Uterus (tissue), 3 donors: ENCODE measurements at regions not wholly inside any gene's neighbourhood (a gene's known extent, or its start where the extent isn't known, plus 50 kb on each side); places are given as distances from the start of the nearest gene placed in this dataset.

ENCODE experiments used
- DNase-seq, 2 donors: peaks; one replicate each; pipeline ENCODE4 v3.0.0-alpha.2; 2019 to 2020
- H3K27ac ChIP-seq, 2 donors: fragments of 200-600 bp; sonication (generic); 1 replicate in 1 of 2; 2 replicates in 1 of 2; pipeline ENCODE4 v1.5.1; 2016 to 2018
- H3K27me3 ChIP-seq, 2 donors: fragments of 200-600 bp; sonication (generic); one replicate each; pipeline ENCODE4 v1.5.1; 2018 to 2019; ENCODE audit warnings: control low read depth in 1 of 2
- H3K36me3 ChIP-seq, 2 donors: fragments of 200-600 bp; sonication (generic); one replicate each; pipeline ENCODE4 v1.5.1; 2019; ENCODE audit warnings: control low read depth in 1 of 2
- H3K4me1 ChIP-seq, 2 donors: fragments of 200-600 bp; sonication (generic); one replicate each; pipeline ENCODE4 v1.5.1; 2018 to 2019; ENCODE audit warnings: control low read depth in 1 of 2
- H3K4me3 ChIP-seq, 2 donors: fragments of 200-600 bp; sonication (generic); 1 replicate in 1 of 2; 2 replicates in 1 of 2; pipeline ENCODE4 v1.5.1; 2018 to 2019; ENCODE audit warnings: mild to moderate bottlenecking in 1 of 2
- H3K9me3 ChIP-seq, 2 donors: fragments of 200-600 bp; sonication (generic); one replicate each; pipeline ENCODE4 v1.5.1; 2019; ENCODE audit warnings: control low read depth in 1 of 2
- POLR2A ChIP-seq, 2 donors: fragments of 450-650 bp; IDR thresholded peaks; one replicate each; pipeline ENCODE4 v1.6.1; 2016; ENCODE audit warnings: antibody characterized with exemption in 2 of 2, mild to moderate bottlenecking in 1 of 2, moderate library complexity in 1 of 2
- intact Hi-C: fragments of 100-400 bp; cut with DNase I; formaldehyde crosslinking; loops from one replicate; pipeline ENCODE4 v1.15.1; 2023; ENCODE audit warnings: low total_unique reads
- TF ChIP-seq, protein P1 (sequence below), 4 experiments: fragments of 200-600 bp in 2 of 4; fragments of 450-650 bp in 2 of 4; sonication (generic) in 2 of 4; IDR thresholded peaks; one replicate each; pipeline ENCODE4 v1.5.1; 2016 to 2019; ENCODE audit warnings: antibody characterized with exemption in 4 of 4, mild to moderate bottlenecking in 2 of 4, moderate library complexity in 1 of 4
- donor health status: DM: yes; HTN: yes; CAD: no.

DNA sequence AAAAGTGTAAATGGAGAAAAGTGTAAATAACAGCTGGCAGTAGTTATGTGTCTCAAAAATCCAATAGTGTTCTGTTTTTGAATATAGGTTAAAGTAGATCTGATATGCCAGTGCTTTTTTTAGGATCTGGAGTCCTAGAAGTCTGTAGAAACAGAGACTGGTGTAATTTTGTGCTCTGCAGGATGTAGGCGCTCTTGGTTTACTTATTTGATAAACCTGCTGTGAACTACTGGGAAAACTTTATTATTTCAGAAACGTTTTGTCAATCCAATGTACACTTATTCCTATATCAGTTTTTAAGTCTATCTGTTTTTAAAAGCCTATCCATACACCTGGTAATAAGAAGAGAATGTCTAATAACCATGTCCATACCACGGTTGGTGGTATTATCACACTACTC lies 530.8 kb upstream of the ZNF804A start:
- intact Hi-C loops: no loop called here
- no peaks in the 10 kb centered on the region for H3K4me1 ChIP-seq
- no peaks in the 10 kb centered on the region for H3K9me3 ChIP-seq
- H3K27me3 ChIP-seq: no peaks in the 10 kb centered on the region
- no peaks in the 10 kb centered on the region for H3K36me3 ChIP-seq
- no peak overlapping the region for H3K27ac ChIP-seq
- H3K4me3 ChIP-seq: no peak overlapping the region
- no peak for TF ChIP-seq POLR2A (IDR thresholded peaks at IDR 0.05)
- TF ChIP-seq, protein P1, sequence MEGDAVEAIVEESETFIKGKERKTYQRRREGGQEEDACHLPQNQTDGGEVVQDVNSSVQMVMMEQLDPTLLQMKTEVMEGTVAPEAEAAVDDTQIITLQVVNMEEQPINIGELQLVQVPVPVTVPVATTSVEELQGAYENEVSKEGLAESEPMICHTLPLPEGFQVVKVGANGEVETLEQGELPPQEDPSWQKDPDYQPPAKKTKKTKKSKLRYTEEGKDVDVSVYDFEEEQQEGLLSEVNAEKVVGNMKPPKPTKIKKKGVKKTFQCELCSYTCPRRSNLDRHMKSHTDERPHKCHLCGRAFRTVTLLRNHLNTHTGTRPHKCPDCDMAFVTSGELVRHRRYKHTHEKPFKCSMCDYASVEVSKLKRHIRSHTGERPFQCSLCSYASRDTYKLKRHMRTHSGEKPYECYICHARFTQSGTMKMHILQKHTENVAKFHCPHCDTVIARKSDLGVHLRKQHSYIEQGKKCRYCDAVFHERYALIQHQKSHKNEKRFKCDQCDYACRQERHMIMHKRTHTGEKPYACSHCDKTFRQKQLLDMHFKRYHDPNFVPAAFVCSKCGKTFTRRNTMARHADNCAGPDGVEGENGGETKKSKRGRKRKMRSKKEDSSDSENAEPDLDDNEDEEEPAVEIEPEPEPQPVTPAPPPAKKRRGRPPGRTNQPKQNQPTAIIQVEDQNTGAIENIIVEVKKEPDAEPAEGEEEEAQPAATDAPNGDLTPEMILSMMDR (IDR thresholded peaks at IDR 0.05): no peak
- DNase-seq: no peak

DNA sequence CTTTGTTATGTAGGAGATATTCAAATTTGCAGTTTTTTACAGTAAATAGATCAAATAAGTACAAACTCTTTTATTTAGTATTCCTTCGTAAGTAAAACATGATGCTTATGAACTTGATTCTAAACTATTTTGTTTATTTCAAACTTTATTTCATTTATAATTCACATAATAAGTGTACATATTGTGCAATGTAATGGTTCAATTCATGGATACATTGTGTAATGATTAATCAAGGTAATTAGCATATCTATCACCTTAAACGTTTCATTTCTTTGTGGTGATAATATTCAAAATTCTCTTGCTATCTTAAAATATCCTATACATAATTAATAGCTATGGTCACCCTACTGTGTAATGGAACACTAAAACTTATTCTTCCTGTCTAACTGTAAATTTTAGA lies 525.9 kb upstream of the ZNF804A start:
- Histone ChIP-seq H3K4me1 (no peaks in the 10 kb centered on the region), H3K36me3 (no peaks in the 10 kb centered on the region), H3K27ac (no peak overlapping the region), H3K27me3 (no peaks in the 10 kb centered on the region), H3K9me3 (no peaks in the 10 kb centered on the region), H3K4me3 (no peak overlapping the region)
- DNase-seq: no peak
- intact Hi-C loops: no loop called here
- TF ChIP-seq POLR2A (IDR thresholded peaks at IDR 0.05): no peak
- TF ChIP-seq, protein P1 (IDR thresholded peaks at IDR 0.05): no peak

DNA sequence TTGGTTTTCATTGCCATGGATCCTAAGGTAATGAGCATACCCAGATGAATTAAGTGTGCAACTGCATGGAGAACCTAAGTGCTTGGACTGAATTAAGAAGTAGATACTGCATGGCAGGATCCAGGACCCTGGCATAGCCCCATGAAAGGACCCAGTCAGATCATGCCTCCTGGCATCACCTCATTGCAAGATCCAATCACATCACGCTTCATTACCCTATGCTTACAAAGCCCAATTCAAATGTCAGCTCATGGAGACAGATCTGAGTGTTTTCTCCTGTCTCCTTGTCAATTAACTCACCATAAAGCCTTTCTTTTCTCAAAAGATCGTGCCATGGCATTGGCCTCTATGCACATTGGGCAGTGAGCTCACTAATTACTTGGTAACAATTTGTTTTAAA lies 519.8 kb upstream of the ZNF804A start:
- no peak for DNase-seq
- Histone ChIP-seq H3K27me3 (no peaks in the 10 kb centered on the region), H3K4me1 (no peaks in the 10 kb centered on the region), H3K4me3 (no peak overlapping the region), H3K27ac (no peak overlapping the region), H3K9me3 (no peaks in the 10 kb centered on the region), H3K36me3 (no peaks in the 10 kb centered on the region)
- intact Hi-C loops: no loop called here
- no peak for TF ChIP-seq POLR2A (IDR thresholded peaks at IDR 0.05)
- TF ChIP-seq, protein P1 (IDR thresholded peaks at IDR 0.05): no peak

DNA sequence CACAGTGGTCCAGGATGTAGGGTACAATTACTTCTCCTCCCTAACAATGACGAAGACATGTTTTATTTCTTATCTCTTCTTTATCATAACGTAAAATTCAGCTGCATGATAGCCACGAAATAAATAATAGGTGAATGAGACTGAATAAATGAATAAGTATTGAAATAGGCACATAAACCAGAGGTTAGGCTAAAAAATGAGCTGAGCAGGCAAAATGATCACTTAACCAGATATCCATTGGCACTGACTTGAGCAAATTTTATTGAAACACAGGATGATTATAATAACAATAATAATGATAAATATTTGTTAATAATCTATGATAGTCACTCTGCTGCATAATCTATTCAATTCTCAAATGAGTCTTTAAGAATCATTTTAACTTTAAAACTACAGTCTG lies 506.9 kb upstream of the ZNF804A start:
- TF ChIP-seq, protein P1 (IDR thresholded peaks at IDR 0.05): no peak
- TF ChIP-seq POLR2A (IDR thresholded peaks at IDR 0.05): no peak
- no peaks in the 10 kb centered on the region for H3K4me1 ChIP-seq
- H3K27ac ChIP-seq: no peak overlapping the region
- no peaks in the 10 kb centered on the region for H3K36me3 ChIP-seq
- no peak for DNase-seq
- H3K27me3 ChIP-seq: no peaks in the 10 kb centered on the region
- H3K9me3 ChIP-seq: no peaks in the 10 kb centered on the region
- no peak overlapping the region for H3K4me3 ChIP-seq
- intact Hi-C loops: no loop called here

DNA sequence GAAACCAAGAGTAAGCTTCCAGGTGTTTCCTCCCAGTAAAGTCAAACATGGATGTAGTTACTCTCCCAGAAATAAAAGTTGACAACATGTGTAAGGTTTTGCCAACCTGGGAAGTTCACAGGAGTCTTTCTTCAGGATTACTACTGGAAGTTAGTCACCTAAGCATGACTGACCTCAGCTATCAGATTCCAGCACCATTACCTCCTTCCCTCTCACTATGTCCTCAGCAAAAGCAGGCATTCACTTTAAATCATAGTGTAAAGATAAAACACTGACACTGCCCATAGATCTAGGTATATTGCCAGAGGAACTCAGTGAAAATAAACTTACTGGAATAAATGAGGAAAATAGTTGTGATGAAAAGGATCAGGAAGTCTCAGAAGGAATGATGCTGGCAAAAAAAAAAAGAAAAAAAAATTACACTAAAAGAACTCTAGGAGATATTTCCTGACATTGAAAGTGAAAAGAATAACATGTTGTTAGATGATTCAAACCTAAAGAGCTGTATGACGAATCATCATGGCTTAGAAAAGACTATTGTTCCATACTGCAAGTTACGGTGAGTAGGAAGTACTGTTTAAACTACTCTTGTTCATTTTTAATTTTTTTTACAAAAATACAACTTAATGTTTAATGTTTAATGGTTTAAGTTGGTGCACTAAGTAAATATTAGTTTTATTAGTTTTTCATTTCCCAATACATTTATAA lies 484.5 kb upstream of the ZNF804A start:
- DNase-seq: no peak
- H3K4me1 ChIP-seq: no peaks in the 10 kb centered on the region
- intact Hi-C loops: no loop called here
- TF ChIP-seq, protein P1 (IDR thresholded peaks at IDR 0.05): no peak
- no peaks in the 10 kb centered on the region for H3K9me3 ChIP-seq
- no peak overlapping the region for H3K4me3 ChIP-seq
- no peaks in the 10 kb centered on the region for H3K36me3 ChIP-seq
- no peak overlapping the region for H3K27ac ChIP-seq
- no peaks in the 10 kb centered on the region for H3K27me3 ChIP-seq
